HepG2 (cell line): ENCODE measurements at regions not wholly inside any gene's neighbourhood (a gene's known extent, or its start where the extent isn't known, plus 50 kb on each side); places are given as distances from the start of the nearest gene placed in this dataset.

Experiments
- ATAC-seq: fragments of 200-7000 bp; cut with Tn5 transposase; 3 replicates; pipeline ENCODE4 v1.9.1; 2020; ENCODE audit warnings: mild to moderate bottlenecking, moderate library complexity
- BruUV-seq: library from RNA; stranded (reverse); fragments of 400-500 nt; replicated peaks from 2 replicates; lab custom pipeline; 2021; lab: Mats Ljungman, UMichigan
- CTCF ChIA-PET: fragments of 300-600 bp; formaldehyde crosslinking; extraction: SDS; loops from one replicate; lab custom pipeline; 2021; ENCODE audit warnings: low total read pairs, inconsistent platforms, low intra/inter-chr PET ratio; lab: Yijun Ruan, JAX
- POLR2A ChIA-PET: fragments of 350-600 bp; sonication (Branson Sonifier 250); formaldehyde crosslinking; loops from one replicate; lab custom pipeline; 2020; ENCODE audit warnings: antibody characterized with exemption, inconsistent platforms; lab: Yijun Ruan, JAX
- DNase-seq: peaks from one replicate; pipeline ENCODE4 v3.0.0-alpha.2; 2015; ENCODE audit warnings: low spot score
- FAIRE-seq: peaks from 3 replicates; lab custom pipeline; 2011; peaks lifted over from hg19 to GRCh38; lab: Jason Lieb, UNC
- H2AFZ ChIP-seq: one replicate; pipeline ENCODE4 v1.6.1; 2011; ENCODE audit warnings: low read length, inconsistent platforms
- H3K27ac ChIP-seq: fragments of 300-600 bp; 3 replicates; pipeline ENCODE4 v1.8.0; 2011; ENCODE audit warnings: mixed run types, mild to moderate bottlenecking, mixed read lengths, low read length, inconsistent platforms; ENCODE audit not compliant: insufficient read depth; ENCODE audit errors: extremely low read length
- H3K27me3 ChIP-seq, 2 experiments: fragments of 200-600 bp in 1 of 2; 2 replicates in 1 of 2; 3 replicates in 1 of 2; pipeline versions ENCODE4 v1.6.0 to v1.8.0; 2011; ENCODE audit warnings: low read length in 2 of 2, mild to moderate bottlenecking in 2 of 2, moderate library complexity in 2 of 2, inconsistent platforms in 1 of 2; ENCODE audit not compliant: insufficient read depth in 2 of 2, control insufficient read depth in 1 of 2
- H3K36me3 ChIP-seq, 2 experiments: fragments of 200-600 bp in 1 of 2; replicated peaks in 1 of 2; 2 replicates in 1 of 2; 3 replicates in 1 of 2; pipeline versions ENCODE4 v1.5.1 to v1.8.0; 2011; ENCODE audit warnings: low read length in 2 of 2, inconsistent platforms in 1 of 2; ENCODE audit not compliant: insufficient read depth in 2 of 2, control insufficient read depth in 1 of 2
- H3K4me1 ChIP-seq: 2 replicates; pipeline ENCODE4 v1.5.1; 2012; ENCODE audit warnings: low read length, inconsistent platforms; ENCODE audit not compliant: insufficient read depth
- H3K4me2 ChIP-seq: 2 replicates; pipeline ENCODE4 v1.6.0; 2011; ENCODE audit warnings: low read depth, low read length, inconsistent platforms
- H3K4me3 ChIP-seq, 3 experiments: fragments of 200-600 bp in 1 of 3; sonication (generic), shearing (Covaris generic) in 1 of 3; replicated peaks in 1 of 3; 2 replicates each; pipeline ENCODE4 v1.5.1; 2011 to 2016; ENCODE audit warnings: low read length in 3 of 3, inconsistent platforms in 2 of 3, low read depth in 2 of 3, mild to moderate bottlenecking in 2 of 3, control low read depth in 1 of 3, mixed read lengths in 1 of 3; ENCODE audit not compliant: insufficient read depth in 1 of 3
- H3K79me2 ChIP-seq: one replicate; pipeline ENCODE4 v1.6.1; 2011; ENCODE audit warnings: low read length, inconsistent platforms; ENCODE audit not compliant: insufficient read depth
- H3K9ac ChIP-seq: 2 replicates; pipeline ENCODE4 v1.6.0; 2011; ENCODE audit warnings: mild to moderate bottlenecking, low read depth, low read length, inconsistent platforms; ENCODE audit not compliant: insufficient read depth
- H3K9me3 ChIP-seq: 2 replicates; pipeline ENCODE4 v1.5.1; 2012; ENCODE audit warnings: mild to moderate bottlenecking, low read length
- H4K20me1 ChIP-seq: 2 replicates; pipeline ENCODE4 v1.6.0; 2011; ENCODE audit warnings: inconsistent platforms, mild to moderate bottlenecking, low read length, moderate library complexity; ENCODE audit not compliant: insufficient read depth
- DNMT3B ChIP-seq: conservative IDR thresholded peaks from 2 replicates; pipeline ENCODE4 v1.6.1; 2016; ENCODE audit warnings: missing biosample characterization, control low read depth
- HDAC2 ChIP-seq: sonication (generic); formaldehyde crosslinking; IDR thresholded peaks from 2 replicates; pipeline ENCODE4 v1.4.0; 2020; ENCODE audit warnings: missing genetic modification reagents
- IKZF1 ChIP-seq: fragments of 450-650 bp; IDR thresholded peaks from 2 replicates; pipeline ENCODE4 v1.7.1; 2016
- KLF11 ChIP-seq: IDR thresholded peaks from 2 replicates; pipeline ENCODE4 v1.6.1; 2016; ENCODE audit warnings: missing compliant biosample characterization
- MZF1 ChIP-seq: sonication (generic); formaldehyde crosslinking; IDR thresholded peaks from 2 replicates; pipeline ENCODE4 v1.8.1; 2023; ENCODE audit warnings: mild to moderate bottlenecking, missing genetic modification reagents, borderline replicate concordance
- RXRB ChIP-seq: IDR thresholded peaks from 2 replicates; pipeline ENCODE4 v1.6.1; 2016; ENCODE audit warnings: borderline replicate concordance, missing genetic modification reagents, missing compliant biosample characterization
- YY1 ChIP-seq: IDR thresholded peaks from 2 replicates; pipeline ENCODE4 v1.6.1; 2011; ENCODE audit warnings: low read length, low read depth, moderate library complexity, mild to moderate bottlenecking; ENCODE audit not compliant: insufficient read depth, insufficient replicate concordance
- WGBS: methylation state at CpG from one replicate; pipeline ENCODE4 v1.1.6; 2017; ENCODE audit warnings: low lambda C conversion rate; 5-methylcytosine and 5-hydroxymethylcytosine counted together
- in situ Hi-C: cut with HindIII; loops from 2 replicates; pipeline ENCODE4 v1.10.0; 2017; ENCODE audit warnings: low pct_unique_long_range_greater_than_20kb; ENCODE audit not compliant: extremely low pct_ligation_motif_present
- intact Hi-C: fragments of 100-400 bp; cut with micrococcal nuclease; formaldehyde crosslinking; loops from one replicate; pipeline ENCODE4 v1.10.0; 2022; ENCODE audit not compliant: unreplicated experiment
- TF ChIP-seq, protein P1 (sequence below): IDR thresholded peaks from 2 replicates; pipeline ENCODE4 v1.6.1; 2016; ENCODE audit warnings: missing compliant biosample characterization, missing genetic modification reagents, borderline replicate concordance
- TF ChIP-seq, protein P2 (sequence below), 2 experiments: sonication (generic) in 1 of 2; formaldehyde crosslinking in 1 of 2; IDR thresholded peaks; 2 replicates each; pipeline versions ENCODE4 v1.6.1 to v1.9.0; 2014 to 2022; ENCODE audit warnings: antibody characterized with exemption in 1 of 2, borderline replicate concordance in 1 of 2, inconsistent platforms in 1 of 2, low read depth in 1 of 2, missing genetic modification reagents in 1 of 2
- TF ChIP-seq, protein P3 (sequence below): sonication (generic); formaldehyde crosslinking; IDR thresholded peaks from 2 replicates; pipeline ENCODE4 v1.5.1; 2020; ENCODE audit warnings: mild to moderate bottlenecking, missing genetic modification reagents, moderate library complexity

DNA sequence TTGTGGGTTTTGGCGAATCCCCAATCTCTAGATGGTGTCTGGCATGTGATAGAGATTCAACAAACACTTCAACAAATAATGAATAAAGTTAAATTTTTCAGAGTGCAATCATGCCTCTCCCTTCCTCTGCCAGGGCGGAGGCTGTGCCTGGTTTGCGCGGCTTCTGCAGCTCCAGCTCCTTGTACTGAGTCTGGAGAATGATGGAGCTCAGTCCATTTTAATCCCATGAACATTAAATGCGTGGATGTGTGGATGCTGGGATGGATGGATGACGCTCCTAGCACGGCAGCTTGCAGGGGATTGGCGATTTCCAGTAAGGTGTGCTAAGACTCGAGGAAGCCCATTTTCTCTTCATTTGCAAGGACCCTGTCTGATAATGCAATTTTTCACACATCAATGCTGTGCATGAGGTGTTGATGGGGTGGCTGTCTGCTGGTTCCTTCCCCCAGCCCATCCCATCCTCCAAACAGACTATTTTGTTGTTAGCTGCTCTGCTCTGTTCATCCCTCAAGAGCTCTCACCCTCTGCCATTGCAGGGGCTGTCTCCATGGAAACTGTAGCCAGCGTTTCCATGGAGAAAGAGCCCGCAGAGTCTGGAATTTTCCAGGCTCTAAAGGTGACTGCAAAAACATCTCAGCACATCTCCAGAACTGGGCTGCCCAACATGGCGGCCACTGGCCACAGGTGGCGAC, 92.6 kb upstream of the PEG3 start:
- FAIRE-seq (no peak), ATAC-seq (no peak), DNase-seq (no peak)
- Histone ChIP-seq H3K79me2 (no peaks in the 10 kb centered on the region), H3K4me2 (no peak overlapping the region), H3K27me3 (no peaks in the 10 kb centered on the region), H3K9me3 (no peaks in the 10 kb centered on the region), H4K20me1 (no peaks in the 10 kb centered on the region), H3K36me3 (no peaks in the 10 kb centered on the region), H3K4me3 (no peak overlapping the region), H3K27ac (no peak overlapping the region), H2AFZ (no peak overlapping the region), H3K4me1 (peaks cover 92% of the 10 kb centered on the region), H3K9ac (no peak overlapping the region)
- 86% methylated on average over 12 of the region's 13 CpGs for whole genome bisulfite sequencing
- ChIA-PET CTCF (no interaction called here), POLR2A (interaction anchor here (0.9 to 1.0 kb wide), 2 partner anchors 42 to 43 kb away, joined by 3 read pairs; no protein-coding TSS in a partner anchor)
- intact Hi-C loops (loop anchor here (5.0 kb wide), 1 partner anchor 44 kb away; no protein-coding TSS in a partner anchor), in situ Hi-C loops (no loop called here)
- BruUV-seq = no TSS peak
- TF ChIP-seq, protein P1, sequence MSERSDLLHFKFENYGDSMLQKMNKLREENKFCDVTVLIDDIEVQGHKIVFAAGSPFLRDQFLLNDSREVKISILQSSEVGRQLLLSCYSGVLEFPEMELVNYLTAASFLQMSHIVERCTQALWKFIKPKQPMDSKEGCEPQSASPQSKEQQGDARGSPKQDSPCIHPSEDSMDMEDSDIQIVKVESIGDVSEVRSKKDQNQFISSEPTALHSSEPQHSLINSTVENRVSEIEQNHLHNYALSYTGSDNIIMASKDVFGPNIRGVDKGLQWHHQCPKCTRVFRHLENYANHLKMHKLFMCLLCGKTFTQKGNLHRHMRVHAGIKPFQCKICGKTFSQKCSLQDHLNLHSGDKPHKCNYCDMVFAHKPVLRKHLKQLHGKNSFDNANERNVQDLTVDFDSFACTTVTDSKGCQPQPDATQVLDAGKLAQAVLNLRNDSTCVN = no peak
- TF ChIP-seq RXRB = no peak
- TF ChIP-seq HDAC2 (CRISPR knock-in tag) = no peak
- TF ChIP-seq, protein P2, sequence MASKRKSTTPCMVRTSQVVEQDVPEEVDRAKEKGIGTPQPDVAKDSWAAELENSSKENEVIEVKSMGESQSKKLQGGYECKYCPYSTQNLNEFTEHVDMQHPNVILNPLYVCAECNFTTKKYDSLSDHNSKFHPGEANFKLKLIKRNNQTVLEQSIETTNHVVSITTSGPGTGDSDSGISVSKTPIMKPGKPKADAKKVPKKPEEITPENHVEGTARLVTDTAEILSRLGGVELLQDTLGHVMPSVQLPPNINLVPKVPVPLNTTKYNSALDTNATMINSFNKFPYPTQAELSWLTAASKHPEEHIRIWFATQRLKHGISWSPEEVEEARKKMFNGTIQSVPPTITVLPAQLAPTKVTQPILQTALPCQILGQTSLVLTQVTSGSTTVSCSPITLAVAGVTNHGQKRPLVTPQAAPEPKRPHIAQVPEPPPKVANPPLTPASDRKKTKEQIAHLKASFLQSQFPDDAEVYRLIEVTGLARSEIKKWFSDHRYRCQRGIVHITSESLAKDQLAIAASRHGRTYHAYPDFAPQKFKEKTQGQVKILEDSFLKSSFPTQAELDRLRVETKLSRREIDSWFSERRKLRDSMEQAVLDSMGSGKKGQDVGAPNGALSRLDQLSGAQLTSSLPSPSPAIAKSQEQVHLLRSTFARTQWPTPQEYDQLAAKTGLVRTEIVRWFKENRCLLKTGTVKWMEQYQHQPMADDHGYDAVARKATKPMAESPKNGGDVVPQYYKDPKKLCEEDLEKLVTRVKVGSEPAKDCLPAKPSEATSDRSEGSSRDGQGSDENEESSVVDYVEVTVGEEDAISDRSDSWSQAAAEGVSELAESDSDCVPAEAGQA (IDR thresholded peaks at IDR 0.05; ENCODE audit: low read depth) = no peak
- TF ChIP-seq, protein P2 (CRISPR knock-in tag; IDR thresholded peaks at IDR 0.05; ENCODE audit: borderline replicate concordance) = no peak
- TF ChIP-seq KLF11 (CRISPR knock-in tag) = no peak
- peak; percentile 22 for TF ChIP-seq YY1
- no peak for TF ChIP-seq MZF1 (CRISPR knock-in tag)
- TF ChIP-seq IKZF1 = no peak
- TF ChIP-seq, protein P3, sequence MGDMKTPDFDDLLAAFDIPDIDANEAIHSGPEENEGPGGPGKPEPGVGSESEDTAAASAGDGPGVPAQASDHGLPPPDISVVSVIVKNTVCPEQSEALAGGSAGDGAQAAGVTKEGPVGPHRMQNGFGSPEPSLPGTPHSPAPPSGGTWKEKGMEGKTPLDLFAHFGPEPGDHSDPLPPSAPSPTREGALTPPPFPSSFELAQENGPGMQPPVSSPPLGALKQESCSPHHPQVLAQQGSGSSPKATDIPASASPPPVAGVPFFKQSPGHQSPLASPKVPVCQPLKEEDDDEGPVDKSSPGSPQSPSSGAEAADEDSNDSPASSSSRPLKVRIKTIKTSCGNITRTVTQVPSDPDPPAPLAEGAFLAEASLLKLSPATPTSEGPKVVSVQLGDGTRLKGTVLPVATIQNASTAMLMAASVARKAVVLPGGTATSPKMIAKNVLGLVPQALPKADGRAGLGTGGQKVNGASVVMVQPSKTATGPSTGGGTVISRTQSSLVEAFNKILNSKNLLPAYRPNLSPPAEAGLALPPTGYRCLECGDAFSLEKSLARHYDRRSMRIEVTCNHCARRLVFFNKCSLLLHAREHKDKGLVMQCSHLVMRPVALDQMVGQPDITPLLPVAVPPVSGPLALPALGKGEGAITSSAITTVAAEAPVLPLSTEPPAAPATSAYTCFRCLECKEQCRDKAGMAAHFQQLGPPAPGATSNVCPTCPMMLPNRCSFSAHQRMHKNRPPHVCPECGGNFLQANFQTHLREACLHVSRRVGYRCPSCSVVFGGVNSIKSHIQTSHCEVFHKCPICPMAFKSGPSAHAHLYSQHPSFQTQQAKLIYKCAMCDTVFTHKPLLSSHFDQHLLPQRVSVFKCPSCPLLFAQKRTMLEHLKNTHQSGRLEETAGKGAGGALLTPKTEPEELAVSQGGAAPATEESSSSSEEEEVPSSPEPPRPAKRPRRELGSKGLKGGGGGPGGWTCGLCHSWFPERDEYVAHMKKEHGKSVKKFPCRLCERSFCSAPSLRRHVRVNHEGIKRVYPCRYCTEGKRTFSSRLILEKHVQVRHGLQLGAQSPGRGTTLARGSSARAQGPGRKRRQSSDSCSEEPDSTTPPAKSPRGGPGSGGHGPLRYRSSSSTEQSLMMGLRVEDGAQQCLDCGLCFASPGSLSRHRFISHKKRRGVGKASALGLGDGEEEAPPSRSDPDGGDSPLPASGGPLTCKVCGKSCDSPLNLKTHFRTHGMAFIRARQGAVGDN (CRISPR knock-in tag) = peak; percentile 26; the same call in 1 of the 2 replicates
- no peak for TF ChIP-seq DNMT3B
